B cell (primary cell): ENCODE measurements at regions not wholly inside any gene's neighbourhood (a gene's known extent, or its start where the extent isn't known, plus 50 kb on each side); places are given as distances from the start of the nearest gene placed in this dataset.

ENCODE experiments used
- ATAC-seq: fragments of 200-7000 bp; cut with Tn5 transposase; one replicate; pipeline ENCODE4 v1.10.0; 2021; ENCODE audit warnings: low read depth, mild to moderate bottlenecking, moderate number of reproducible peaks, moderate library complexity
- CTCF ChIA-PET: fragments of 350-600 bp; sonication (Branson Sonifier 250); formaldehyde crosslinking; loops from one replicate; lab custom pipeline; 2021; ENCODE audit warnings: antibody characterized with exemption, inconsistent platforms; lab: Charles Lee
- POLR2A ChIA-PET: fragments of 350-600 bp; sonication (Branson Sonifier 250); formaldehyde crosslinking; loops from one replicate; lab custom pipeline; 2021; ENCODE audit warnings: antibody characterized with exemption; lab: Charles Lee
- DNase-seq: peaks from one replicate; pipeline ENCODE4 v3.0.0; 2013
- H2AFZ ChIP-seq: 2 replicates; pipeline ENCODE4 v1.6.1; 2012; ENCODE audit warnings: mild to moderate bottlenecking, low read depth, low read length; ENCODE audit not compliant: insufficient read depth, poor library complexity, severe bottlenecking
- H3K27ac ChIP-seq, 2 donors: 1 replicate in 1 of 2; 2 replicates in 1 of 2; pipeline ENCODE4 v1.5.1; 2012 to 2013; ENCODE audit warnings: low read length in 2 of 2, mild to moderate bottlenecking in 2 of 2, moderate library complexity in 1 of 2
- H3K27me3 ChIP-seq, 4 experiments: fragments of 200-600 bp in 1 of 4; sonication (generic) in 1 of 4; replicated peaks in 1 of 4; 1 replicate in 2 of 4; 2 replicates in 2 of 4; pipeline versions ENCODE4 v1.6.1 to v1.7.0; 2013 to 2016; ENCODE audit warnings: low read length in 3 of 4, mild to moderate bottlenecking in 2 of 4, mixed read lengths in 1 of 4, moderate library complexity in 1 of 4; ENCODE audit not compliant: insufficient read depth in 4 of 4, control insufficient read depth in 3 of 4; ENCODE audit errors: control extremely low read depth in 1 of 4
- H3K36me3 ChIP-seq, 2 experiments: replicated peaks in 1 of 2; 1 replicate in 1 of 2; 2 replicates in 1 of 2; pipeline versions ENCODE4 v1.6.1 to v1.7.1; 2013; ENCODE audit warnings: low read length in 1 of 2; ENCODE audit not compliant: insufficient read depth in 2 of 2, control insufficient read depth in 1 of 2; ENCODE audit errors: control extremely low read depth in 1 of 2, extremely low read depth in 1 of 2
- H3K4me1 ChIP-seq, 2 donors: fragments of 200-600 bp in 1 of 2; sonication (generic) in 1 of 2; 1 replicate in 1 of 2; 2 replicates in 1 of 2; pipeline versions ENCODE4 v1.5.1 to v1.6.1; 2013 to 2017; ENCODE audit warnings: low read length in 2 of 2; ENCODE audit not compliant: control insufficient read depth in 2 of 2, insufficient read depth in 2 of 2
- H3K4me2 ChIP-seq: replicated peaks from 2 replicates; pipeline ENCODE3; 2012; ENCODE audit warnings: mild to moderate bottlenecking, low read depth, low read length; ENCODE audit not compliant: poor library complexity, severe bottlenecking
- H3K4me3 ChIP-seq, 5 experiments: fragments of 200-600 bp in 1 of 5; sonication (generic) in 1 of 5; 1 replicate in 3 of 5; 2 replicates in 2 of 5; pipeline versions ENCODE4 v1.5.1 to v1.7.0; 2011 to 2016; ENCODE audit warnings: low read length in 4 of 5, mild to moderate bottlenecking in 4 of 5, low read depth in 2 of 5, control low read depth in 1 of 5, moderate library complexity in 1 of 5; ENCODE audit not compliant: insufficient read depth in 1 of 5; ENCODE audit errors: control extremely low read depth in 1 of 5, extremely low read depth in 1 of 5
- H3K79me2 ChIP-seq: fragments of 200-600 bp; sonication (generic); one replicate; pipeline ENCODE4 v1.6.0; 2016; ENCODE audit warnings: low read length; ENCODE audit not compliant: control insufficient read depth, insufficient read depth
- H3K9ac ChIP-seq: fragments of 200-600 bp; sonication (generic); 2 replicates; pipeline ENCODE4 v1.6.1; 2017; ENCODE audit warnings: mild to moderate bottlenecking, low read length, moderate library complexity
- H3K9me3 ChIP-seq, 3 donors: one replicate each; pipeline versions ENCODE4 v1.6.1 to v1.7.1; 2013; ENCODE audit warnings: low read length in 2 of 3; ENCODE audit not compliant: control insufficient read depth in 2 of 3, insufficient read depth in 1 of 3; ENCODE audit errors: control extremely low read depth in 1 of 3
- H4K20me1 ChIP-seq: 2 replicates; pipeline ENCODE4 v1.6.0; 2012; ENCODE audit warnings: mild to moderate bottlenecking, low read length; ENCODE audit not compliant: insufficient read depth, control insufficient read depth, poor library complexity, severe bottlenecking
- H3K27ac Mint-ChIP-seq: one replicate; pipeline ENCODE4 v1.8.0; 2021; ENCODE audit warnings: mixed read lengths
- H3K27me3 Mint-ChIP-seq: one replicate; pipeline ENCODE4 v1.8.0; 2021; ENCODE audit warnings: mixed read lengths
- H3K4me1 Mint-ChIP-seq: one replicate; pipeline ENCODE4 v1.8.0; 2021; ENCODE audit warnings: mixed read lengths
- H3K4me3 Mint-ChIP-seq: one replicate; pipeline ENCODE4 v1.8.0; 2021; ENCODE audit warnings: mixed read lengths
- H3K9me3 Mint-ChIP-seq: one replicate; pipeline ENCODE4 v1.8.0; 2022; ENCODE audit warnings: mixed read lengths; ENCODE audit not compliant: insufficient read depth
- CTCF ChIP-seq: fragments of 200-600 bp; IDR thresholded peaks from one replicate; pipeline ENCODE4 v1.8.0; 2022; ENCODE audit warnings: antibody characterized with exemption, mild to moderate bottlenecking
- EZH2 ChIP-seq: IDR thresholded peaks from 2 replicates; pipeline ENCODE4 v1.6.1; 2012; ENCODE audit warnings: borderline replicate concordance, low read depth, mild to moderate bottlenecking, moderate library complexity, low read length; ENCODE audit not compliant: insufficient read depth, poor library complexity, severe bottlenecking
- WGBS: methylation state at CpG from one replicate; pipeline ENCODE4 v1.1.5; 2013; ENCODE audit warnings: missing lambda C conversion rate; ENCODE audit not compliant: insufficient coverage; 5-methylcytosine and 5-hydroxymethylcytosine counted together
- intact Hi-C: fragments of 100-400 bp; cut with micrococcal nuclease; formaldehyde crosslinking; loops from one replicate; pipeline ENCODE4 v1.10.0; 2022

GRCh38 chr2:180763263-180763989 lies 217.0 kb upstream of the UBE2E3 start:
- Histone ChIP-seq H3K27ac (no peak overlapping the region), H3K9ac (no peak overlapping the region), H3K4me2 (no peak overlapping the region), H2AFZ (no peak overlapping the region), H3K4me3 (no peak overlapping the region), H3K36me3 (no peaks in the 10 kb centered on the region), H3K9me3 (no peaks in the 10 kb centered on the region), H3K4me1 (no peaks in the 10 kb centered on the region), H3K79me2 (no peaks in the 10 kb centered on the region), H3K27me3 (no peaks in the 10 kb centered on the region), H4K20me1 (no peaks in the 10 kb centered on the region)
- DNase-seq (no peak), ATAC-seq (no peak)
- CTCF ChIA-PET = no interaction called here
- no peaks in the 10 kb centered on the region for H3K4me1 Mint-ChIP-seq
- intact Hi-C loops = no loop called here
- H3K4me3 Mint-ChIP-seq = no peak overlapping the region
- H3K27me3 Mint-ChIP-seq = peaks cover 7% of the 10 kb centered on the region
- TF ChIP-seq CTCF (no peak), EZH2 (no peak)
- H3K9me3 Mint-ChIP-seq = no peaks in the 10 kb centered on the region
- POLR2A ChIA-PET = no interaction called here
- H3K27ac Mint-ChIP-seq = no peak overlapping the region
- no CpG with 5 or more reads among the region's 2 CpGs for WGBS

- Histone ChIP-seq H3K27ac (no peak overlapping the region), H3K4me2 (no peak overlapping the region), H3K9me3 (no peaks in the 10 kb centered on the region), H3K27me3 (no peaks in the 10 kb centered on the region), H4K20me1 (no peaks in the 10 kb centered on the region), H3K79me2 (no peaks in the 10 kb centered on the region), H3K36me3 (no peaks in the 10 kb centered on the region), H3K4me3 (no peak overlapping the region), H3K4me1 (no peaks in the 10 kb centered on the region), H2AFZ (no peak overlapping the region), H3K9ac (no peak overlapping the region)
- H3K27ac Mint-ChIP-seq = no peak overlapping the region
- DNase-seq = no peak
- WGBS = 65% methylated on average over 5 of the region's 5 CpGs
- peaks cover 7% of the 10 kb centered on the region for H3K27me3 Mint-ChIP-seq
- no peaks in the 10 kb centered on the region for H3K9me3 Mint-ChIP-seq
- ChIA-PET POLR2A (no interaction called here), CTCF (no interaction called here)
- no peak for ATAC-seq
- intact Hi-C loops = no loop called here
- no peak overlapping the region for H3K4me3 Mint-ChIP-seq
- no peaks in the 10 kb centered on the region for H3K4me1 Mint-ChIP-seq
- no peak for TF ChIP-seq EZH2
- no peak for TF ChIP-seq CTCF
These were observed 219.2 kb upstream of the UBE2E3 start for GRCh38 chr2:180761224-180761623.
